Mucosa of gallbladder (tissue), 1 donor: ENCODE measurements at regions not wholly inside any gene's neighbourhood (a gene's known extent, or its start where the extent isn't known, plus 50 kb on each side); places are given as distances from the start of the nearest gene placed in this dataset.
"Not testable (repeated sequence)": the region's sequence is repeated elsewhere in the genome, so short reads cannot be mapped to it uniquely, and the experiment has no call there.

Experiments used
- DNase-seq: peaks from one replicate; pipeline ENCODE4 v3.0.0-alpha.2; 2020; ENCODE audit warnings: low spot score
- donor health status: DM: no; HTN: no; CAD: no.

- DNase-seq: peak; percentile 37
Observed at GRCh38 chr5:158451203-158451992, 592.5 kb upstream of the CLINT1 start.

GRCh38 chr5:158450751-158451171 lies 591.8 kb upstream of the CLINT1 start:
- DNase-seq: no peak

- DNase-seq: peak; percentile 36
Observed at GRCh38 chr5:158446761-158447160, 587.8 kb upstream of the CLINT1 start.

GRCh38 chr5:158439204-158439603 lies 580.3 kb upstream of the CLINT1 start:
- DNase-seq: not testable (repeated sequence)

GRCh38 chr5:158436271-158437065 lies 577.5 kb upstream of the CLINT1 start:
- DNase-seq: no peak

- no peak for DNase-seq
Observed at GRCh38 chr5:158435161-158435616, 576.2 kb upstream of the CLINT1 start.

GRCh38 chr5:158434749-158435148 lies 575.8 kb upstream of the CLINT1 start:
- no peak for DNase-seq

- DNase-seq: no peak
Observed at GRCh38 chr5:158433634-158434033, 574.7 kb upstream of the CLINT1 start.

- DNase-seq: no peak
Observed at GRCh38 chr5:158431369-158432029, 572.6 kb upstream of the CLINT1 start.

- no peak for DNase-seq
Observed at GRCh38 chr5:158430798-158431167, 571.8 kb upstream of the CLINT1 start.

GRCh38 chr5:158430166-158430797 lies 571.3 kb upstream of the CLINT1 start:
- DNase-seq: no peak

GRCh38 chr5:158429564-158429963 lies 570.6 kb upstream of the CLINT1 start:
- no peak for DNase-seq

- no peak for DNase-seq
Observed at GRCh38 chr5:158423623-158424200, 564.8 kb upstream of the CLINT1 start.

GRCh38 chr5:158422653-158423515 lies 563.9 kb upstream of the CLINT1 start:
- DNase-seq: no peak

GRCh38 chr5:158421319-158421718 lies 562.4 kb upstream of the CLINT1 start:
- DNase-seq: no peak

- no peak for DNase-seq
Observed at GRCh38 chr5:158419186-158419585, 560.2 kb upstream of the CLINT1 start.

- DNase-seq: no peak
Observed at GRCh38 chr5:158414780-158415179, 555.8 kb upstream of the CLINT1 start.

GRCh38 chr5:158414333-158414762 lies 555.4 kb upstream of the CLINT1 start:
- no peak for DNase-seq

GRCh38 chr5:158413122-158413680 lies 554.3 kb upstream of the CLINT1 start:
- DNase-seq: no peak

GRCh38 chr5:158410976-158411375 lies 552.0 kb upstream of the CLINT1 start:
- no peak for DNase-seq
